BE2C (cell line): ENCODE measurements at regions not wholly inside any gene's neighbourhood (a gene's known extent, or its start where the extent isn't known, plus 50 kb on each side); places are given as distances from the start of the nearest gene placed in this dataset.

Experiments used
- DNase-seq: peaks from one replicate; pipeline ENCODE4 v3.0.0-alpha.2; 2020
- H3K27me3 ChIP-seq: fragments of 250-450 bp; sonication (Bioruptor Pico); 2 replicates; pipeline ENCODE4 v1.5.1; 2020; ENCODE audit warnings: mild to moderate bottlenecking
- H3K36me3 ChIP-seq: fragments of 250-450 bp; sonication (Bioruptor Pico); 2 replicates; pipeline ENCODE4 v1.5.1; 2020; ENCODE audit warnings: mild to moderate bottlenecking
- H3K4me1 ChIP-seq: fragments of 250-450 bp; sonication (Bioruptor Pico); 2 replicates; pipeline ENCODE4 v1.5.1; 2020
- H3K4me3 ChIP-seq: 2 replicates; pipeline ENCODE4 v1.5.1; 2011; ENCODE audit warnings: low read depth, low read length
- H3K9me3 ChIP-seq: fragments of 250-450 bp; sonication (Bioruptor Pico); 2 replicates; pipeline ENCODE4 v1.5.1; 2020
- TF ChIP-seq, protein P1 (sequence below): IDR thresholded peaks from 2 replicates; pipeline ENCODE4 v1.5.1; 2012; ENCODE audit warnings: mild to moderate bottlenecking, low read depth, low read length

- TF ChIP-seq, protein P1, sequence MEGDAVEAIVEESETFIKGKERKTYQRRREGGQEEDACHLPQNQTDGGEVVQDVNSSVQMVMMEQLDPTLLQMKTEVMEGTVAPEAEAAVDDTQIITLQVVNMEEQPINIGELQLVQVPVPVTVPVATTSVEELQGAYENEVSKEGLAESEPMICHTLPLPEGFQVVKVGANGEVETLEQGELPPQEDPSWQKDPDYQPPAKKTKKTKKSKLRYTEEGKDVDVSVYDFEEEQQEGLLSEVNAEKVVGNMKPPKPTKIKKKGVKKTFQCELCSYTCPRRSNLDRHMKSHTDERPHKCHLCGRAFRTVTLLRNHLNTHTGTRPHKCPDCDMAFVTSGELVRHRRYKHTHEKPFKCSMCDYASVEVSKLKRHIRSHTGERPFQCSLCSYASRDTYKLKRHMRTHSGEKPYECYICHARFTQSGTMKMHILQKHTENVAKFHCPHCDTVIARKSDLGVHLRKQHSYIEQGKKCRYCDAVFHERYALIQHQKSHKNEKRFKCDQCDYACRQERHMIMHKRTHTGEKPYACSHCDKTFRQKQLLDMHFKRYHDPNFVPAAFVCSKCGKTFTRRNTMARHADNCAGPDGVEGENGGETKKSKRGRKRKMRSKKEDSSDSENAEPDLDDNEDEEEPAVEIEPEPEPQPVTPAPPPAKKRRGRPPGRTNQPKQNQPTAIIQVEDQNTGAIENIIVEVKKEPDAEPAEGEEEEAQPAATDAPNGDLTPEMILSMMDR, result no peak
- H3K27me3 ChIP-seq, result no peaks in the 10 kb centered on the region
- no peak overlapping the region for H3K4me3 ChIP-seq
- H3K4me1 ChIP-seq, result no peaks in the 10 kb centered on the region
- no peaks in the 10 kb centered on the region for H3K36me3 ChIP-seq
- no peaks in the 10 kb centered on the region for H3K9me3 ChIP-seq
- no peak for DNase-seq
These were observed 882.1 kb upstream of the NUDT12 start for GRCh38 chr5:104444656-104445055.

DNA sequence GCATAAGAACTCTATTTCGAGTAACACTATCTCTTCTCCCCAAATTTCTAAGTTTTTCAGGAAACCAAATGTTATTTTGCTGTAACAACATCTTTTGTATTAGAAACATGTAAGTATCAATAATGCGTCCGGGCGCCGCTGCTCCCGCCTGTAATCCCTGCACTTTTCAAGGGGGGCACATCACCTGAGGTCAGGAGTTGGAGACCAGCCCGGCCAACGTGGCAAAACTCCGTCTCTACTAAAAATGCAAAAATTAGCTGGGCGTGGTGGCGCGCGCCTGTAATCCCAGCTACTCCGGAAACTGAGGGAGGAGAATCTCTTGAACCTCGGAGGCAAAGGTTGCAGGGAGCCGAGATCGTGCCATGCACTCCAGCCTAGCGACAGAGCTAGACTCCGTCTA is 881.1 kb upstream of the NUDT12 start:
- TF ChIP-seq, protein P1, result no peak

DNA sequence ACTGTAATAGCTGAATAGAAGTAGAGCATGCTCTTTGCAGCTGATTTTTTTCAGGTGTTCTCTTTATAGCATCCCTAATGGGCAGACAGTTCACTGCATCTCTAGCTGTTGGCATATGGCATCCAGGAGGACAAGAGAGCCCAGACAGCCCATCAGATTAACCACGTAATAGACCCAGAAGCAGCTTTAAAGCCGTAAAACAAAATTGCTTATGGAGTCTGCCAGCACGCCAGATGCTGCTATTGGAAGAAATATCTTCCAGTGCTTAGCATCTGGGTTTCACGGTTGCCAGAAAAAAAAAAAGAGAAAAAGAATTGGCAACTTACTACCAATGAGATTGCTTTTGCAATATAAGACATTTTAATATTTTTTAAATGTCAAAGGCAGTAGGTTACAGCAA is 869.4 kb upstream of the NUDT12 start:
- TF ChIP-seq, protein P1, result peak; percentile 28
- Histone ChIP-seq H3K27me3 (no peaks in the 10 kb centered on the region), H3K36me3 (no peaks in the 10 kb centered on the region), H3K9me3 (no peaks in the 10 kb centered on the region), H3K4me1 (peaks cover 15% of the 10 kb centered on the region), H3K4me3 (peak overlapping the region; percentile 32)
- DNase-seq, result peak; percentile 79

More for the DNA sequence above, 881.1 kb upstream of the NUDT12 start:
- no peak for DNase-seq
- Histone ChIP-seq H3K4me1 (no peaks in the 10 kb centered on the region), H3K4me3 (no peak overlapping the region), H3K9me3 (no peaks in the 10 kb centered on the region), H3K36me3 (no peaks in the 10 kb centered on the region), H3K27me3 (no peaks in the 10 kb centered on the region)

- no peak for DNase-seq
- TF ChIP-seq, protein P1, result no peak
- no peaks in the 10 kb centered on the region for H3K27me3 ChIP-seq
- H3K4me1 ChIP-seq, result peaks cover 15% of the 10 kb centered on the region
- no peak overlapping the region for H3K4me3 ChIP-seq
- H3K36me3 ChIP-seq, result no peaks in the 10 kb centered on the region
- H3K9me3 ChIP-seq, result no peaks in the 10 kb centered on the region
These were observed 868.5 kb upstream of the NUDT12 start for GRCh38 chr5:104431002-104431620.

DNA sequence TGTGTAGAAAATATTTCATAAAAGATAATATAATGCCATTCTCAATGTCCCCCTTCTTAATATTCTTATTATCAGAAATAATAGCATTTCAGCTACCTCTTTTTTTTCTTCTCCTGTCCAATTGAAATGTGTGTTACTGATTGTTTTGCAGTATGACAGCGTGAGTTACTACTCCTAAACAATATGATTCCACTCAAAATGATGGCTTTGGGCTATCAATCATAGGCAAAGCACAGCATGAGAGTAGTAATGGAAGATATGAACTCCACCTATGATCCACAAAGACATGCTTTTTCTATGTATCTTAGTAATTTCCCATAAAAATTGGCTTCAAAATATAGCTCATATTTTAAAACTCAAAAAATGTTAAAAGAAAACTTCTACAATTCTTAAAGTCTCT is 867.3 kb upstream of the NUDT12 start:
- Histone ChIP-seq H3K36me3 (no peaks in the 10 kb centered on the region), H3K4me3 (no peak overlapping the region), H3K9me3 (no peaks in the 10 kb centered on the region), H3K4me1 (peaks cover 14% of the 10 kb centered on the region), H3K27me3 (no peaks in the 10 kb centered on the region)
- DNase-seq, result no peak
- TF ChIP-seq, protein P1, result no peak

GRCh38 chr5:104421431-104421830 is 858.8 kb upstream of the NUDT12 start:
- H3K4me3 ChIP-seq, result no peak overlapping the region
- TF ChIP-seq, protein P1, result no peak
- H3K4me1 ChIP-seq, result no peaks in the 10 kb centered on the region

More at GRCh38 chr5:104421431-104421830, 858.8 kb upstream of the NUDT12 start:
- no peaks in the 10 kb centered on the region for H3K27me3 ChIP-seq
- H3K36me3 ChIP-seq, result no peaks in the 10 kb centered on the region
- H3K9me3 ChIP-seq, result no peaks in the 10 kb centered on the region
- DNase-seq, result no peak
